ENCODE measurements at regions not wholly inside any gene's neighbourhood (a gene's known extent, or its start where the extent isn't known, plus 50 kb on each side); places are given as distances from the start of the nearest gene placed in this dataset.

GRCh38 chr10:120667276-120667675 is 183.9 kb upstream of the WDR11 start:
- no peak for TF ChIP-seq CTCF (IDR thresholded peaks at IDR 0.05)
- TF ChIP-seq, protein P1, sequence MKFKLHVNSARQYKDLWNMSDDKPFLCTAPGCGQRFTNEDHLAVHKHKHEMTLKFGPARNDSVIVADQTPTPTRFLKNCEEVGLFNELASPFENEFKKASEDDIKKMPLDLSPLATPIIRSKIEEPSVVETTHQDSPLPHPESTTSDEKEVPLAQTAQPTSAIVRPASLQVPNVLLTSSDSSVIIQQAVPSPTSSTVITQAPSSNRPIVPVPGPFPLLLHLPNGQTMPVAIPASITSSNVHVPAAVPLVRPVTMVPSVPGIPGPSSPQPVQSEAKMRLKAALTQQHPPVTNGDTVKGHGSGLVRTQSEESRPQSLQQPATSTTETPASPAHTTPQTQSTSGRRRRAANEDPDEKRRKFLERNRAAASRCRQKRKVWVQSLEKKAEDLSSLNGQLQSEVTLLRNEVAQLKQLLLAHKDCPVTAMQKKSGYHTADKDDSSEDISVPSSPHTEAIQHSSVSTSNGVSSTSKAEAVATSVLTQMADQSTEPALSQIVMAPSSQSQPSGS (CRISPR knock-in tag; IDR thresholded peaks at IDR 0.05; ENCODE audit: borderline replicate concordance, low read depth) = no peak
